GM23338 (cell line): ENCODE measurements at regions not wholly inside any gene's neighbourhood (a gene's known extent, or its start where the extent isn't known, plus 50 kb on each side); places are given as distances from the start of the nearest gene placed in this dataset.

ENCODE experiments used
- ATAC-seq: fragments of 200-7000 bp; cut with Tn5 transposase; 3 replicates; pipeline ENCODE4 v1.9.1; 2020
- DNase-seq: peaks from one replicate; pipeline ENCODE4 v3.0.0-alpha.2; 2015; ENCODE audit warnings: low spot score
- H2AFZ ChIP-seq: fragments of 200-600 bp; sonication (generic); 2 replicates; pipeline ENCODE4 v1.8.0; 2016; ENCODE audit warnings: antibody characterized with exemption, mild to moderate bottlenecking, moderate library complexity
- H3F3A ChIP-seq: fragments of 200-600 bp; sonication (generic); replicated peaks from 2 replicates; pipeline ENCODE4 v1.8.0; 2017; ENCODE audit warnings: antibody characterized with exemption, mixed run types, low read depth
- H3K27ac ChIP-seq: fragments of 200-600 bp; sonication (generic); 2 replicates; pipeline ENCODE4 v1.6.1; 2016; ENCODE audit warnings: low read depth
- H3K27me3 ChIP-seq: fragments of 200-600 bp; sonication (generic); 2 replicates; pipeline ENCODE4 v1.8.0; 2016; ENCODE audit warnings: mild to moderate bottlenecking, mixed run types, moderate library complexity; ENCODE audit not compliant: insufficient read depth
- H3K36me3 ChIP-seq: fragments of 200-600 bp; sonication (generic); 2 replicates; pipeline ENCODE4 v1.8.0; 2016; ENCODE audit warnings: mild to moderate bottlenecking; ENCODE audit not compliant: insufficient read depth
- H3K4me1 ChIP-seq: fragments of 200-600 bp; sonication (generic); 2 replicates; pipeline ENCODE4 v1.8.0; 2016; ENCODE audit warnings: mild to moderate bottlenecking, moderate library complexity; ENCODE audit not compliant: insufficient read depth
- H3K4me2 ChIP-seq: fragments of 200-600 bp; sonication (generic); 2 replicates; pipeline ENCODE4 v1.7.1; 2017; ENCODE audit warnings: mixed run types
- H3K4me3 ChIP-seq: fragments of 200-600 bp; sonication (generic); 2 replicates; pipeline ENCODE4 v1.6.1; 2016; ENCODE audit warnings: mixed run types
- H3K79me2 ChIP-seq: fragments of 200-600 bp; sonication (generic); replicated peaks from 2 replicates; pipeline ENCODE4 v1.8.0; 2017; ENCODE audit warnings: mild to moderate bottlenecking; ENCODE audit not compliant: insufficient read depth
- H3K9me2 ChIP-seq: fragments of 200-600 bp; sonication (generic); 2 replicates; pipeline ENCODE4 v1.8.0; 2017; ENCODE audit not compliant: insufficient read depth
- H4K20me1 ChIP-seq: fragments of 200-600 bp; sonication (generic); replicated peaks from 2 replicates; pipeline ENCODE4 v1.8.0; 2017; ENCODE audit warnings: mild to moderate bottlenecking; ENCODE audit not compliant: insufficient read depth
- H3K27ac Mint-ChIP-seq: 2 replicates; pipeline ENCODE4 v1.8.0; 2020; ENCODE audit warnings: inconsistent platforms, mild to moderate bottlenecking, moderate library complexity, mixed read lengths
- H3K27me3 Mint-ChIP-seq: 3 replicates; pipeline ENCODE4 v1.8.0; 2022; ENCODE audit warnings: low read depth, mild to moderate bottlenecking, moderate library complexity, mixed read lengths, inconsistent platforms; ENCODE audit not compliant: insufficient read depth, poor library complexity
- H3K36me3 Mint-ChIP-seq: 3 replicates; pipeline ENCODE4 v1.8.0; 2021; ENCODE audit warnings: low read depth, mild to moderate bottlenecking, inconsistent platforms, moderate library complexity, mixed read lengths
- H3K4me1 Mint-ChIP-seq: 3 replicates; pipeline ENCODE4 v1.8.0; 2020; ENCODE audit warnings: mild to moderate bottlenecking, inconsistent platforms, mixed read lengths
- H3K4me3 Mint-ChIP-seq: 3 replicates; pipeline ENCODE4 v1.8.0; 2021; ENCODE audit warnings: moderate library complexity, mild to moderate bottlenecking, inconsistent platforms, mixed read lengths
- H3K9me3 Mint-ChIP-seq: 3 replicates; pipeline ENCODE4 v1.8.0; 2020; ENCODE audit warnings: moderate library complexity, mild to moderate bottlenecking, inconsistent platforms, mixed read lengths
- CREB1 ChIP-seq: fragments of 250-450 bp; sonication (Bioruptor Pico); IDR thresholded peaks from 2 replicates; pipeline ENCODE4 v1.5.0; 2020; ENCODE audit warnings: low read depth, mild to moderate bottlenecking, moderate library complexity
- ETS1 ChIP-seq: IDR thresholded peaks from 2 replicates; pipeline ENCODE4 v1.6.1; 2016; ENCODE audit warnings: antibody characterized with exemption
- EZH2phosphoT487 ChIP-seq: fragments of 200-600 bp; sonication (generic); IDR thresholded peaks from one replicate; pipeline ENCODE4 v1.8.1; 2018; ENCODE audit warnings: antibody characterized with exemption; ENCODE audit not compliant: unreplicated experiment
- NANOG ChIP-seq: IDR thresholded peaks from 2 replicates; pipeline ENCODE4 v1.6.1; 2016; ENCODE audit warnings: antibody characterized with exemption, borderline replicate concordance
- POLR2AphosphoS5 ChIP-seq: IDR thresholded peaks from 2 replicates; pipeline ENCODE4 v1.6.1; 2016; ENCODE audit warnings: antibody characterized with exemption, low read depth
- REST ChIP-seq: IDR thresholded peaks from one replicate; pipeline ENCODE4 v1.6.1; 2018; ENCODE audit warnings: antibody characterized with exemption; ENCODE audit not compliant: unreplicated experiment
- STAT1 ChIP-seq: IDR thresholded peaks from one replicate; pipeline ENCODE4 v1.6.1; 2016; ENCODE audit warnings: antibody characterized with exemption; ENCODE audit not compliant: unreplicated experiment

- H3K27me3 ChIP-seq: no peaks in the 10 kb centered on the region
- no peaks in the 10 kb centered on the region for H4K20me1 ChIP-seq
- DNase-seq (no peak), ATAC-seq (no peak)
- H3K27ac ChIP-seq: no peak overlapping the region
- TF ChIP-seq EZH2phosphoT487 (no peak), REST (no peak), NANOG (no peak), ETS1 (no peak), CREB1 (CRISPR knock-in tag) (no peak)
- no peak overlapping the region for H3K4me3 Mint-ChIP-seq
- H3F3A ChIP-seq: no peaks in the 10 kb centered on the region
- H3K79me2 ChIP-seq: no peaks in the 10 kb centered on the region
- H3K27ac Mint-ChIP-seq: no peak overlapping the region
- peaks cover 5% of the 10 kb centered on the region for H3K4me1 Mint-ChIP-seq
- H3K4me1 ChIP-seq: no peaks in the 10 kb centered on the region
- no peaks in the 10 kb centered on the region; the same call in 2 of the 3 replicates for H3K9me3 Mint-ChIP-seq
- H3K27me3 Mint-ChIP-seq: peaks cover 9% of the 10 kb centered on the region
- H3K36me3 Mint-ChIP-seq: no peaks in the 10 kb centered on the region; the same call in 2 of the 3 replicates
- no peak overlapping the region for H2AFZ ChIP-seq
- no peak overlapping the region for H3K4me2 ChIP-seq
- H3K9me2 ChIP-seq: peaks cover 7% of the 10 kb centered on the region; the same call in 1 of the 2 replicates
- H3K4me3 ChIP-seq: no peak overlapping the region
- H3K36me3 ChIP-seq: no peaks in the 10 kb centered on the region
Observed at GRCh38 chr11:10629411-10630002, 61.0 kb upstream of the LYVE1 start.

- Mint-ChIP-seq H3K9me3 (no peaks in the 10 kb centered on the region; the same call in 2 of the 3 replicates), H3K27ac (no peak overlapping the region), H3K27me3 (peaks cover 9% of the 10 kb centered on the region), H3K36me3 (no peaks in the 10 kb centered on the region; the same call in 2 of the 3 replicates), H3K4me3 (no peak overlapping the region), H3K4me1 (peaks cover 5% of the 10 kb centered on the region)
- Histone ChIP-seq H3K4me2 (no peak overlapping the region), H3K79me2 (no peaks in the 10 kb centered on the region), H3K27me3 (no peaks in the 10 kb centered on the region), H3F3A (no peaks in the 10 kb centered on the region), H2AFZ (no peak overlapping the region), H3K4me3 (no peak overlapping the region), H3K36me3 (no peaks in the 10 kb centered on the region), H3K27ac (no peak overlapping the region), H3K9me2 (peaks cover 7% of the 10 kb centered on the region; the same call in 1 of the 2 replicates), H3K4me1 (no peaks in the 10 kb centered on the region), H4K20me1 (no peaks in the 10 kb centered on the region)
- DNase-seq (no peak), ATAC-seq (no peak)
- TF ChIP-seq POLR2AphosphoS5: no peak
- no peak for TF ChIP-seq STAT1
- TF ChIP-seq REST: no peak
Observed at GRCh38 chr11:10628508-10629236, 60.2 kb upstream of the LYVE1 start.
